ENCODE measurements at regions not wholly inside any gene's neighbourhood (a gene's known extent, or its start where the extent isn't known, plus 50 kb on each side); places are given as distances from the start of the nearest gene placed in this dataset.

DNA sequence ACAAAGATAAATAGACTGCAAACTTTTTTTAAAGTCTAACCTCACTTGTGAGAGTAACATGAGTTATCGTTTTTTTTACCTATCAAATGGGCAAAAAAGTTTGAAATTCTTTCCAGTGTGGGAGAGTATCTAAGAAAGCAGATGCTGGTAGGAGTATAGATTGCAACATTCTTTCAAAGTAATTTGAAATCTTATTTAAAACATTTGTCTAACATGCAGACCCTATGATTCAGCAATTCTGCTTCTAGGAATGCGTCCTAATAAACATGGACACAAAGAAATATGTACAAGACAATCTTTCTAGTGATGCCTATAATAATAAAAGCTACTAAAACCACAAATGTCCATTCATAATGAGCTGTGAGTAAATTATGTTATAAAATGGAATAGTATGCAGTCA, 110.4 kb upstream of the TMCC3 start:
- TF ChIP-seq MAFK (conservative IDR thresholded peaks at IDR 0.05 in 1 of 2, IDR thresholded peaks at IDR 0.05 in 1 of 2; ENCODE audit: low read length in 2 of 2) (no peak), ZNF749 (CRISPR knock-in tag; IDR thresholded peaks at IDR 0.05; ENCODE audit: borderline replicate concordance) (no peak), ZNF331 (CRISPR knock-in tag; IDR thresholded peaks at IDR 0.05) (no peak), ZNF20 (CRISPR knock-in tag; IDR thresholded peaks at IDR 0.05) (no peak)
- TF ChIP-seq, protein P1, sequence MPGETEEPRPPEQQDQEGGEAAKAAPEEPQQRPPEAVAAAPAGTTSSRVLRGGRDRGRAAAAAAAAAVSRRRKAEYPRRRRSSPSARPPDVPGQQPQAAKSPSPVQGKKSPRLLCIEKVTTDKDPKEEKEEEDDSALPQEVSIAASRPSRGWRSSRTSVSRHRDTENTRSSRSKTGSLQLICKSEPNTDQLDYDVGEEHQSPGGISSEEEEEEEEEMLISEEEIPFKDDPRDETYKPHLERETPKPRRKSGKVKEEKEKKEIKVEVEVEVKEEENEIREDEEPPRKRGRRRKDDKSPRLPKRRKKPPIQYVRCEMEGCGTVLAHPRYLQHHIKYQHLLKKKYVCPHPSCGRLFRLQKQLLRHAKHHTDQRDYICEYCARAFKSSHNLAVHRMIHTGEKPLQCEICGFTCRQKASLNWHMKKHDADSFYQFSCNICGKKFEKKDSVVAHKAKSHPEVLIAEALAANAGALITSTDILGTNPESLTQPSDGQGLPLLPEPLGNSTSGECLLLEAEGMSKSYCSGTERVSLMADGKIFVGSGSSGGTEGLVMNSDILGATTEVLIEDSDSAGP (CRISPR knock-in tag; IDR thresholded peaks at IDR 0.05; ENCODE audit: borderline replicate concordance), result no peak
- TF ChIP-seq, protein P2, sequence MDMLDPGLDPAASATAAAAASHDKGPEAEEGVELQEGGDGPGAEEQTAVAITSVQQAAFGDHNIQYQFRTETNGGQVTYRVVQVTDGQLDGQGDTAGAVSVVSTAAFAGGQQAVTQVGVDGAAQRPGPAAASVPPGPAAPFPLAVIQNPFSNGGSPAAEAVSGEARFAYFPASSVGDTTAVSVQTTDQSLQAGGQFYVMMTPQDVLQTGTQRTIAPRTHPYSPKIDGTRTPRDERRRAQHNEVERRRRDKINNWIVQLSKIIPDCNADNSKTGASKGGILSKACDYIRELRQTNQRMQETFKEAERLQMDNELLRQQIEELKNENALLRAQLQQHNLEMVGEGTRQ (IDR thresholded peaks at IDR 0.05; ENCODE audit: low read depth, low read length), result no peak
- TF ChIP-seq, protein P2 (CRISPR knock-in tag; IDR thresholded peaks at IDR 0.05; ENCODE audit: borderline replicate concordance), result no peak
